ENCODE measurements at regions not wholly inside any gene's neighbourhood (a gene's known extent, or its start where the extent isn't known, plus 50 kb on each side); places are given as distances from the start of the nearest gene placed in this dataset.

GRCh38 chr1:227445746-227446145 lies 117.6 kb upstream of the ZNF678 start:
- no peak for TF ChIP-seq CTCF (IDR thresholded peaks at IDR 0.05)

GRCh38 chr1:227445092-227445674 lies 118.2 kb upstream of the ZNF678 start:
- TF ChIP-seq CTCF (IDR thresholded peaks at IDR 0.05): no peak

GRCh38 chr1:227440182-227440581 lies 121.9 kb upstream of the CDC42BPA start:
- TF ChIP-seq CTCF (IDR thresholded peaks at IDR 0.05): no peak

- peak; percentile 77 for TF ChIP-seq CTCF (IDR thresholded peaks at IDR 0.05)
Measured at GRCh38 chr1:227437495-227438008, 119.3 kb upstream of the CDC42BPA start.

GRCh38 chr1:227434808-227435444 lies 116.6 kb upstream of the CDC42BPA start:
- TF ChIP-seq CTCF (IDR thresholded peaks at IDR 0.05): no peak

- TF ChIP-seq CTCF (IDR thresholded peaks at IDR 0.05): no peak
Measured at GRCh38 chr1:227433663-227434341, 115.5 kb upstream of the CDC42BPA start.

GRCh38 chr1:227432981-227433380 lies 114.7 kb upstream of the CDC42BPA start:
- no peak for TF ChIP-seq CTCF (IDR thresholded peaks at IDR 0.05)

All from LNCAP (cell line).